ENCODE measurements at regions not wholly inside any gene's neighbourhood (a gene's known extent, or its start where the extent isn't known, plus 50 kb on each side); places are given as distances from the start of the nearest gene placed in this dataset.
"Not testable (repeated sequence)": the region's sequence is repeated elsewhere in the genome, so short reads cannot be mapped to it uniquely, and the experiment has no call there.

GRCh38 chr13:44629465-44630183 lies 53.5 kb upstream of the TSC22D1 start:
- Histone ChIP-seq H3K4me3 (no peak overlapping the region), H3K36me3 (ENCODE audit: low read depth, missing control alignments) (no peaks in the 10 kb centered on the region), H3K27ac (no peak overlapping the region), H3K27me3 (no peaks in the 10 kb centered on the region), H3K9me3 (no peaks in the 10 kb centered on the region), H3K4me1 (no peaks in the 10 kb centered on the region)
- intact Hi-C loops (cut with DNase I; ENCODE audit: low total_unique reads): no loop called here
- WGBS, 2 donors: 61 to 71% methylated on average over 2 of the region's 2 CpGs
- TF ChIP-seq CTCF (IDR thresholded peaks at IDR 0.05) (no peak), POLR2A (IDR thresholded peaks at IDR 0.05) (no peak)
- DNase-seq: no peak

GRCh38 chr13:44628826-44629225 lies 52.7 kb upstream of the TSC22D1 start:
- H3K9me3 ChIP-seq; H3K36me3 ChIP-seq (ENCODE audit: low read depth, missing control alignments); H3K27ac ChIP-seq; DNase-seq; H3K27me3 ChIP-seq; H3K4me1 ChIP-seq; H3K4me3 ChIP-seq; intact Hi-C loops (cut with DNase I; ENCODE audit: low total_unique reads): not testable (repeated sequence)

- TF ChIP-seq POLR2A (IDR thresholded peaks at IDR 0.05): no peak
- TF ChIP-seq CTCF (IDR thresholded peaks at IDR 0.05): no peak
- no peaks in the 10 kb centered on the region for H3K4me1 ChIP-seq
- WGBS, 2 donors: 62 to 68% methylated on average over 2 of the region's 2 CpGs
- no peaks in the 10 kb centered on the region for H3K9me3 ChIP-seq
- H3K27me3 ChIP-seq: no peaks in the 10 kb centered on the region
- H3K27ac ChIP-seq: no peak overlapping the region
- no peak for DNase-seq
- no peaks in the 10 kb centered on the region for H3K36me3 ChIP-seq (ENCODE audit: low read depth, missing control alignments)
- H3K4me3 ChIP-seq: no peak overlapping the region
- intact Hi-C loops (cut with DNase I; ENCODE audit: low total_unique reads): no loop called here
Measured at GRCh38 chr13:44627441-44627840, 51.3 kb upstream of the TSC22D1 start.

GRCh38 chr13:44626176-44626575 lies 50.0 kb upstream of the TSC22D1 start:
- no peaks in the 10 kb centered on the region for H3K9me3 ChIP-seq
- TF ChIP-seq CTCF (IDR thresholded peaks at IDR 0.05): no peak
- no peak for TF ChIP-seq POLR2A (IDR thresholded peaks at IDR 0.05)
- no peaks in the 10 kb centered on the region for H3K4me1 ChIP-seq
- no peak overlapping the region for H3K27ac ChIP-seq
- no peaks in the 10 kb centered on the region for H3K36me3 ChIP-seq (ENCODE audit: low read depth, missing control alignments)
- H3K27me3 ChIP-seq: no peaks in the 10 kb centered on the region
- WGBS, 2 donors: 95 to 100% methylated on average over 2 of the region's 2 CpGs
- intact Hi-C loops (cut with DNase I; ENCODE audit: low total_unique reads): no loop called here
- no peak for DNase-seq
- H3K4me3 ChIP-seq: no peak overlapping the region

Data from testis (tissue), 2 donors.